ENCODE measurements at regions not wholly inside any gene's neighbourhood (a gene's known extent, or its start where the extent isn't known, plus 50 kb on each side); places are given as distances from the start of the nearest gene placed in this dataset.

DNA sequence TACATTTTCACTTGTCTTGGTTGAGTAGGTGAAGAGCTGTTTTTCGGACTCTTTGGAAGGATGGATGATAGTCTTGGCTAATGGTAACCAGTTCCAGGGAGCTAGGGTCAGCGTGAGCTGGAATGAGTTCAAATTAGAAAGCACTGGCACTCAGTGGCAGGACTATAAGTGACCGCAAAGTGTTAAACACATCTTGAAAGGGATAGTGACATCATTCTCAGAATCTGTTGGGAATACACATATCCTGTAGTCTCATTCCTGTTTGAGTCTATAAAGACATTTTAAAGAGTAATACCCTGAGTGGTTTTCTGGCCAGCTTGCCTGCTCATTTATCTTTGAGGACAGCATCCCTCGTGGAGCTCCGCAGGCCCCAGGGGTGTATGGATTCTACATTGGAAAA lies 56.7 kb upstream of the TMEM248 start:
- no peak for DNase-seq (ENCODE audit: low read depth)

- no peak for DNase-seq (ENCODE audit: low read depth)
Observed at GRCh38 chr7:66865290-66865864, 55.6 kb upstream of the TMEM248 start.

GRCh38 chr7:66867198-66867790 lies 53.7 kb upstream of the TMEM248 start:
- no peak for DNase-seq (ENCODE audit: low read depth)

- no peak for DNase-seq (ENCODE audit: low read depth)
Observed at GRCh38 chr7:66869660-66870450, 51.2 kb upstream of the TMEM248 start.

GRCh38 chr7:66871076-66871475 lies 49.9 kb upstream of the TMEM248 start:
- DNase-seq (ENCODE audit: low read depth) = peak; percentile 31

All from iris pigment epithelial cell (primary cell).